Activated CD4-positive, alpha-beta T cell treated with anti-CD3 and anti-CD28 coated beads, Interleukin-2, amount 10 ng/mL, durations not matched to agents 7 days and 5 days (primary cell): ENCODE measurements at regions not wholly inside any gene's neighbourhood (a gene's known extent, or its start where the extent isn't known, plus 50 kb on each side); places are given as distances from the start of the nearest gene placed in this dataset.
"Not testable (repeated sequence)": the region's sequence is repeated elsewhere in the genome, so short reads cannot be mapped to it uniquely, and the experiment has no call there.

Experiments
- CTCF ChIA-PET: fragments of 350-600 bp; sonication (Branson Sonifier 250); formaldehyde crosslinking; loops from one replicate; lab custom pipeline; 2021; ENCODE audit warnings: antibody characterized with exemption; lab: Charles Lee
- POLR2A ChIA-PET: fragments of 350-600 bp; sonication (Branson Sonifier 250); formaldehyde crosslinking; loops from one replicate; lab custom pipeline; 2021; ENCODE audit warnings: antibody characterized with exemption; lab: Charles Lee
- DNase-seq: peaks from one replicate; pipeline ENCODE4 v3.0.0-alpha.2; 2020
- H3K27ac Mint-ChIP-seq: one replicate; pipeline ENCODE4 v1.8.0; 2021; ENCODE audit warnings: mild to moderate bottlenecking, moderate library complexity, mixed read lengths
- H3K27me3 Mint-ChIP-seq: one replicate; pipeline ENCODE4 v1.8.0; 2021; ENCODE audit warnings: mixed read lengths
- H3K36me3 Mint-ChIP-seq: one replicate; pipeline ENCODE4 v1.8.0; 2021; ENCODE audit warnings: low read depth, mixed read lengths
- H3K4me1 Mint-ChIP-seq: one replicate; pipeline ENCODE4 v1.8.0; 2021; ENCODE audit warnings: mixed read lengths
- H3K4me3 Mint-ChIP-seq: one replicate; pipeline ENCODE4 v1.8.0; 2021; ENCODE audit warnings: mild to moderate bottlenecking, moderate library complexity, mixed read lengths
- H3K9me3 Mint-ChIP-seq: one replicate; pipeline ENCODE4 v1.8.0; 2021; ENCODE audit warnings: mixed read lengths

DNA sequence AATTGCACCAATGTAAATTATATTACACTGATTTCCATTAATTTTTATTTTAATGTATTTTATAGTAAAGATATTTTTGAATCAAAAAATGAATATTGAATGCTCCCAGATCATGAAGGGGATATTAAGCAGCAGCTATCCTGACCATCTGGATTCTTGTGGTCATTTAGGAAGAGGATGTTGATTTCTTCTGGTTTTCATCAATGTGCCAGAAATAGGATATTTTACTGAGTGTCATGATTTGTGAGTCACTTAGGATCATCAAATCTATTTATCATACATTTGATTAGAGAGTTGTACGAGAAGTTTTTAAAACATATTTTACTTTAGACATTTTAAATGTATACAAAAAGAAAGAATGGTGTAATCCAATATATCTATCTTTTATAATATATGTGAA lies 366.3 kb upstream of the CHRM2 start:
- no peak for DNase-seq
- POLR2A ChIA-PET: no interaction called here
- Mint-ChIP-seq H3K27me3 (no peaks in the 10 kb centered on the region), H3K4me1 (no peaks in the 10 kb centered on the region), H3K27ac (no peak overlapping the region), H3K4me3 (no peak overlapping the region), H3K9me3 (peaks cover 2% of the 10 kb centered on the region), H3K36me3 (no peaks in the 10 kb centered on the region)
- CTCF ChIA-PET: no interaction called here

GRCh38 chr7:136501151-136501550 lies 367.3 kb upstream of the CHRM2 start:
- H3K27ac Mint-ChIP-seq: no peak overlapping the region
- no peaks in the 10 kb centered on the region for H3K36me3 Mint-ChIP-seq
- no peaks in the 10 kb centered on the region for H3K27me3 Mint-ChIP-seq
- DNase-seq: no peak
- no peak overlapping the region for H3K4me3 Mint-ChIP-seq
- ChIA-PET POLR2A (no interaction called here), CTCF (no interaction called here)
- no peaks in the 10 kb centered on the region for H3K4me1 Mint-ChIP-seq
- H3K9me3 Mint-ChIP-seq: peaks cover 2% of the 10 kb centered on the region

DNA sequence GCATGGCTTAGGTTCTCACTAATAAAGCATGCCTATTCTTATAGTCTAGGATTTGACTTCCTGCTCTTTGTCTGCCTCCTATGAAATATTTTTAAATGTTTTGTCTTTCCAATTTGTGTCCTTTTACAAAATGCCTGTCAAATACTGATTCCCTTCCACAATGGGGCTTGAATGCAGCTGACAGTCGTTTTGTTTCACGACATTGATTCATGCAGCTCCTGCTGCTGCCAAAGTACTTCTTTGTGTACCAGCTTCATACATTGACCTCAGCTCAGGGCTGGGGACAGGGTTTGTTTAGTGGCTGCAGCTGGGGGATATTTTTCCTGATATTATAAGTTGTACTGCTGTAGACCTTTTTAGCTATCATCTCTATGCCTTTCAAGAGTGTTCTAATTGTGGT lies 371.9 kb upstream of the CHRM2 start:
- no peak overlapping the region for H3K4me3 Mint-ChIP-seq
- CTCF ChIA-PET: no interaction called here
- no peaks in the 10 kb centered on the region for H3K27me3 Mint-ChIP-seq
- H3K4me1 Mint-ChIP-seq: no peaks in the 10 kb centered on the region
- peaks cover 4% of the 10 kb centered on the region for H3K9me3 Mint-ChIP-seq
- no peak overlapping the region for H3K27ac Mint-ChIP-seq
- DNase-seq: no peak
- no peaks in the 10 kb centered on the region for H3K36me3 Mint-ChIP-seq
- POLR2A ChIA-PET: no interaction called here

DNA sequence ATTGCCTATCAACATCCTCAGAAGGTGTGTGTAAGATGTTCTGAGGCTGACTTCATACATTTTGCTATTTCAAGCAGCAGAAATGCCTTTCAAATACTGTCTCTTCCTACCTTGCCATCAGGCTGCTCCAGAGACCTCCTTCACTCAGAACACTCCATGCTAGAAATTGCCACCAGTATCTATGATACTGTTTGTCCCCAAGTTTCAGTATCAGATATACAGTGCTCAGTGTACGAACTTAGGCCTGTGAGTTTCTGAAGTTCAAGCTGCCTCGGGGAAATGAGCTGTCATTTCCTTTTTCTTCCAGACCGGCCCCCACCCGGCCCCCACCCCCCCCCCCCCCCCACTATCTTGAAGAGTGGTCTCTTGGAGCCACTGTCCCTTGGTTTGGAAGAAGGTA lies 373.4 kb upstream of the CHRM2 start:
- CTCF ChIA-PET: interaction anchor here (0.7 kb wide), 1 partner anchor 18 kb away, joined by 3 read pairs; no protein-coding TSS in a partner anchor

GRCh38 chr7:136492366-136492765 lies 376.1 kb upstream of the CHRM2 start:
- Mint-ChIP-seq H3K36me3 (no peaks in the 10 kb centered on the region), H3K27me3 (no peaks in the 10 kb centered on the region), H3K4me3 (no peak overlapping the region), H3K9me3 (peaks cover 2% of the 10 kb centered on the region), H3K4me1 (no peaks in the 10 kb centered on the region), H3K27ac (no peak overlapping the region)
- no peak for DNase-seq
- ChIA-PET POLR2A (no interaction called here), CTCF (no interaction called here)

More for the DNA sequence above, 373.4 kb upstream of the CHRM2 start:
- H3K9me3 Mint-ChIP-seq: peaks cover 4% of the 10 kb centered on the region
- H3K27me3 Mint-ChIP-seq: no peaks in the 10 kb centered on the region
- POLR2A ChIA-PET: no interaction called here
- no peaks in the 10 kb centered on the region for H3K36me3 Mint-ChIP-seq
- DNase-seq: no peak
- no peaks in the 10 kb centered on the region for H3K4me1 Mint-ChIP-seq
- H3K27ac Mint-ChIP-seq: no peak overlapping the region
- no peak overlapping the region for H3K4me3 Mint-ChIP-seq

DNA sequence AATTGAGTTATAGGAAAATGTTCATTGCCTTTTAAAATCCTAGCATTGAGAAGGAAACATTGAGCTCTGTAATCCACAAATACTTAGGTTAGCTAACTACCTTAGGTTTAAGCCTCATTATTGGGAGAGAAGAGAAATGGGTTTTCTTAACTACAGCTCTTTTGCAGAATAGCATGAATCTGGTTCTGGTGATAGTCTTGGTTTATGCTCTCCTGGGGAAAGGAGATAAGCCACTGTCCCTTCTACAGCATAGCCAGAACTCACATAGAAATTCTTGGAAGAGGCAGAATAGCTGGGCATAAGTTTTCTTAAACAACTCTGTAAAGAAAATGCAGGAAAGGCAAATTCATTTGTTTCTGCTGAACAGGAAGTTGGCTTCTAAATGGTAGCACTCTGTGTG lies 378.6 kb upstream of the CHRM2 start:
- H3K27me3 Mint-ChIP-seq: no peaks in the 10 kb centered on the region
- H3K4me3 Mint-ChIP-seq: no peak overlapping the region
- no peaks in the 10 kb centered on the region for H3K36me3 Mint-ChIP-seq
- peaks cover 2% of the 10 kb centered on the region for H3K9me3 Mint-ChIP-seq
- DNase-seq: no peak
- no peak overlapping the region for H3K27ac Mint-ChIP-seq
- ChIA-PET POLR2A (no interaction called here), CTCF (no interaction called here)
- no peaks in the 10 kb centered on the region for H3K4me1 Mint-ChIP-seq

- Mint-ChIP-seq H3K36me3 (no peaks in the 10 kb centered on the region), H3K27ac (no peak overlapping the region), H3K4me1 (no peaks in the 10 kb centered on the region), H3K27me3 (no peaks in the 10 kb centered on the region), H3K9me3 (peaks cover 5% of the 10 kb centered on the region), H3K4me3 (no peak overlapping the region)
- ChIA-PET POLR2A (no interaction called here), CTCF (no interaction called here)
- no peak for DNase-seq
Measured at GRCh38 chr7:136480901-136481300, 387.6 kb upstream of the CHRM2 start.

DNA sequence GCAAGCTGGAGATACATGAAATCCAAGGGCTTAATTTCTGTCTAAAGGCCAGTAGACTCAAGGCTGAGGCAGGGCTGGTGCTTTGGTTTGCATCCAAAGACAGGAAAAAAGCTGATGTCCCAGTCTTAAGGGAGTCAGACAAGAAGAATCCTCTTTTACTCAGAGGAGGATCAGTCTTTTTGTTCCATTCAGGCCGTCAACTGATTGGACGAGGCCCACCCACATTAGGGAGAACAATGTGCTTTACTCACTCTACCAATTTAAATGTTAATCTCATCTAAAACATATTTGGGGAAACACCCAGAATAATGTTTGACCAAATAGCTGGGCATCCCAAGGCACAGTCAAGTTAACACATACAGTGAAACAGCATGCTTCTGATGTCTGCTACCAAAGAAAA lies 388.5 kb upstream of the CHRM2 start:
- no peaks in the 10 kb centered on the region for H3K36me3 Mint-ChIP-seq
- H3K4me1 Mint-ChIP-seq: no peaks in the 10 kb centered on the region
- H3K27me3 Mint-ChIP-seq: no peaks in the 10 kb centered on the region
- no peak for DNase-seq
- no peak overlapping the region for H3K27ac Mint-ChIP-seq
- ChIA-PET POLR2A (no interaction called here), CTCF (no interaction called here)
- H3K4me3 Mint-ChIP-seq: no peak overlapping the region
- H3K9me3 Mint-ChIP-seq: peaks cover 5% of the 10 kb centered on the region

- H3K4me1 Mint-ChIP-seq: no peaks in the 10 kb centered on the region
- H3K27ac Mint-ChIP-seq: no peak overlapping the region
- H3K36me3 Mint-ChIP-seq: no peaks in the 10 kb centered on the region
- POLR2A ChIA-PET: no interaction called here
- DNase-seq: no peak
- peaks cover 22% of the 10 kb centered on the region for H3K9me3 Mint-ChIP-seq
- no peaks in the 10 kb centered on the region for H3K27me3 Mint-ChIP-seq
- H3K4me3 Mint-ChIP-seq: no peak overlapping the region
- CTCF ChIA-PET: no interaction called here
Measured at GRCh38 chr7:136470179-136470578, 398.3 kb upstream of the CHRM2 start.

- H3K4me1 Mint-ChIP-seq: no peaks in the 10 kb centered on the region
Measured at GRCh38 chr7:136452949-136453348, 415.5 kb upstream of the CHRM2 start.

GRCh38 chr7:136446751-136447150 lies 421.7 kb upstream of the CHRM2 start:
- no peaks in the 10 kb centered on the region for H3K27me3 Mint-ChIP-seq
- H3K36me3 Mint-ChIP-seq: no peaks in the 10 kb centered on the region
- no peak overlapping the region for H3K27ac Mint-ChIP-seq
- H3K4me1 Mint-ChIP-seq: no peaks in the 10 kb centered on the region
- peaks cover 6% of the 10 kb centered on the region for H3K9me3 Mint-ChIP-seq
- no peak for DNase-seq
- ChIA-PET CTCF (no interaction called here), POLR2A (no interaction called here)
- H3K4me3 Mint-ChIP-seq: no peak overlapping the region

More at GRCh38 chr7:136452949-136453348, 415.5 kb upstream of the CHRM2 start:
- no peaks in the 10 kb centered on the region for H3K27me3 Mint-ChIP-seq
- H3K27ac Mint-ChIP-seq: no peak overlapping the region
- DNase-seq: no peak
- H3K36me3 Mint-ChIP-seq: no peaks in the 10 kb centered on the region
- no peak overlapping the region for H3K4me3 Mint-ChIP-seq
- ChIA-PET CTCF (no interaction called here), POLR2A (no interaction called here)
- peaks cover 14% of the 10 kb centered on the region for H3K9me3 Mint-ChIP-seq

- H3K9me3 Mint-ChIP-seq: peaks cover 4% of the 10 kb centered on the region
- no peaks in the 10 kb centered on the region for H3K27me3 Mint-ChIP-seq
- H3K4me1 Mint-ChIP-seq: no peaks in the 10 kb centered on the region
- CTCF ChIA-PET: no interaction called here
- no peak overlapping the region for H3K4me3 Mint-ChIP-seq
- H3K36me3 Mint-ChIP-seq: no peaks in the 10 kb centered on the region
- no peak overlapping the region for H3K27ac Mint-ChIP-seq
- POLR2A ChIA-PET: no interaction called here
- DNase-seq: no peak
Measured at GRCh38 chr7:136441835-136442234, 426.6 kb upstream of the CHRM2 start.

DNA sequence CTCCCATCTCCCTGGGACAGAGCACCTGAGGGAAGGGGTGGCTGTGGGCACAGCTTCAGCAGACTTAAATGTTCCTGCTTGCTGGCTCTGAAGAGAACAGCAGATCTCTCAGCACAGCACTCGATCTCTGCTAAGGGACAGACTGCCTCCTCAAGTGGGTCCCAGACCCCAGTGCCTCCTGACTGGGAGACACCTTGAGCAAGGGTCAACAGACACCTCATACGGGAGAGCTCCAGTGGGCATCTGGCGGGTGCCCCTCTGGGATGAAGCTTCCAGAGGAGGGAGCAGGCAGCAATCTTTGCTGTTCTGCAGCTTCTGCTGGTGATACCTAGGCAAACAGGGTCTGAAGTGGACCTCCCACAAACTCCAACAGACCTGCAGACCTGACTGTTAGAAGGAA lies 436.7 kb upstream of the CHRM2 start:
- H3K27ac Mint-ChIP-seq, H3K36me3 Mint-ChIP-seq, POLR2A ChIA-PET, H3K4me1 Mint-ChIP-seq, DNase-seq, H3K27me3 Mint-ChIP-seq, H3K4me3 Mint-ChIP-seq, CTCF ChIA-PET, H3K9me3 Mint-ChIP-seq: not testable (repeated sequence)

DNA sequence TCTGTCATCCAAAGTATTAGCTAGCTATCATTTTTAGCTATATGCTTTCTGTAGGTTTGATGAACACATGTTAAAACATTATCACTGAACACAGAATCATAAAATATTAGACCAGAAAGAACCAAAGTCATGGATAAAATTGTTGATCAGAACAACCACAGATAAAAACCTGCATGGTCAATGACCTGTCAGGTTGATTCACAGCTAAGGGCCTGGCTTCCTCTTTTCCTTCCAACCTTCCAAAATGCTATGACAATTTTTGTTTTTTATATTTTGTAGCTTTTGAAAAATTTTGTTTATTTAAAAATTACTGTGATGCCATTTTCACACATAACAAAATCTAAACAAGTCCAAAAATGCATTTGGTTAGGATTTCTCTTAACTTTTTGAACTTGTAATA lies 444.4 kb upstream of the CHRM2 start:
- CTCF ChIA-PET: no interaction called here
- DNase-seq: no peak
- no peaks in the 10 kb centered on the region for H3K36me3 Mint-ChIP-seq
- no peak overlapping the region for H3K27ac Mint-ChIP-seq
- H3K4me3 Mint-ChIP-seq: no peak overlapping the region
- no peaks in the 10 kb centered on the region for H3K27me3 Mint-ChIP-seq
- peaks cover 7% of the 10 kb centered on the region for H3K9me3 Mint-ChIP-seq
- POLR2A ChIA-PET: no interaction called here
- no peaks in the 10 kb centered on the region for H3K4me1 Mint-ChIP-seq
